ENCODE measurements at regions not wholly inside any gene's neighbourhood (a gene's known extent, or its start where the extent isn't known, plus 50 kb on each side); places are given as distances from the start of the nearest gene placed in this dataset.

GRCh38 chrX:45885931-45886330, 659.3 kb downstream of the ZNF674 start:
- ChIA-PET POLR2A (no interaction called here), CTCF (no interaction called here)
- BruUV-seq (replicated peaks) = no TSS peak
- Mint-ChIP-seq H3K27me3 (ENCODE audit: insufficient read depth, unreplicated experiment) (peaks cover 69% of the 10 kb centered on the region), H3K4me3 (ENCODE audit: unreplicated experiment) (no peak overlapping the region), H3K9me3 (ENCODE audit: unreplicated experiment) (no peaks in the 10 kb centered on the region), H3K27ac (ENCODE audit: low read depth, unreplicated experiment) (no peak overlapping the region), H3K4me1 (ENCODE audit: insufficient read depth, unreplicated experiment) (no peaks in the 10 kb centered on the region), H3K36me3 (ENCODE audit: insufficient read depth, unreplicated experiment) (no peaks in the 10 kb centered on the region)
- no peak for TF ChIP-seq CTCF (IDR thresholded peaks at IDR 0.05; ENCODE audit: unreplicated experiment)
- DNase-seq (ENCODE audit: unreplicated experiment) = no peak
- intact Hi-C loops (cut with micrococcal nuclease) = no loop called here

GRCh38 chrX:45879512-45879911, 665.7 kb downstream of the ZNF674 start:
- ChIA-PET CTCF (no interaction called here), POLR2A (interaction anchor here (0.7 kb wide), 1 partner anchor 13 kb away, joined by 3 read pairs; no protein-coding TSS in a partner anchor)
- no peaks in the 10 kb centered on the region for H3K36me3 Mint-ChIP-seq (ENCODE audit: insufficient read depth, unreplicated experiment)
- BruUV-seq (replicated peaks) = no TSS peak
- DNase-seq (ENCODE audit: unreplicated experiment) = no peak
- intact Hi-C loops (cut with micrococcal nuclease) = no loop called here
- no peak overlapping the region for H3K4me3 Mint-ChIP-seq (ENCODE audit: unreplicated experiment)
- no peak overlapping the region for H3K27ac Mint-ChIP-seq (ENCODE audit: low read depth, unreplicated experiment)
- H3K4me1 Mint-ChIP-seq (ENCODE audit: insufficient read depth, unreplicated experiment) = no peaks in the 10 kb centered on the region
- H3K27me3 Mint-ChIP-seq (ENCODE audit: insufficient read depth, unreplicated experiment) = peaks cover 38% of the 10 kb centered on the region
- no peaks in the 10 kb centered on the region for H3K9me3 Mint-ChIP-seq (ENCODE audit: unreplicated experiment)
- no peak for TF ChIP-seq CTCF (IDR thresholded peaks at IDR 0.05; ENCODE audit: unreplicated experiment)

- intact Hi-C loops (cut with micrococcal nuclease) = no loop called here
- no peak for TF ChIP-seq CTCF (IDR thresholded peaks at IDR 0.05; ENCODE audit: unreplicated experiment)
- BruUV-seq (replicated peaks) = no TSS peak
- Mint-ChIP-seq H3K27me3 (ENCODE audit: insufficient read depth, unreplicated experiment) (peaks cover 29% of the 10 kb centered on the region), H3K9me3 (ENCODE audit: unreplicated experiment) (no peaks in the 10 kb centered on the region), H3K36me3 (ENCODE audit: insufficient read depth, unreplicated experiment) (no peaks in the 10 kb centered on the region), H3K27ac (ENCODE audit: low read depth, unreplicated experiment) (no peak overlapping the region), H3K4me1 (ENCODE audit: insufficient read depth, unreplicated experiment) (no peaks in the 10 kb centered on the region), H3K4me3 (ENCODE audit: unreplicated experiment) (no peak overlapping the region)
- no peak for DNase-seq (ENCODE audit: unreplicated experiment)
- ChIA-PET CTCF (no interaction called here), POLR2A (no interaction called here)
Observed at GRCh38 chrX:45876206-45876605, 669.0 kb downstream of the ZNF674 start.

GRCh38 chrX:45873781-45874180, 671.4 kb downstream of the ZNF674 start:
- H3K27ac Mint-ChIP-seq (ENCODE audit: low read depth, unreplicated experiment) = no peak overlapping the region
- no peaks in the 10 kb centered on the region for H3K36me3 Mint-ChIP-seq (ENCODE audit: insufficient read depth, unreplicated experiment)
- H3K4me1 Mint-ChIP-seq (ENCODE audit: insufficient read depth, unreplicated experiment) = no peaks in the 10 kb centered on the region
- ChIA-PET CTCF (no interaction called here), POLR2A (no interaction called here)
- no peak for DNase-seq (ENCODE audit: unreplicated experiment)
- H3K4me3 Mint-ChIP-seq (ENCODE audit: unreplicated experiment) = no peak overlapping the region
- peaks cover 37% of the 10 kb centered on the region for H3K27me3 Mint-ChIP-seq (ENCODE audit: insufficient read depth, unreplicated experiment)
- no peaks in the 10 kb centered on the region for H3K9me3 Mint-ChIP-seq (ENCODE audit: unreplicated experiment)
- BruUV-seq (replicated peaks) = no TSS peak
- intact Hi-C loops (cut with micrococcal nuclease) = no loop called here
- no peak for TF ChIP-seq CTCF (IDR thresholded peaks at IDR 0.05; ENCODE audit: unreplicated experiment)
